ENCODE measurements at regions not wholly inside any gene's neighbourhood (a gene's known extent, or its start where the extent isn't known, plus 50 kb on each side); places are given as distances from the start of the nearest gene placed in this dataset.

DNA sequence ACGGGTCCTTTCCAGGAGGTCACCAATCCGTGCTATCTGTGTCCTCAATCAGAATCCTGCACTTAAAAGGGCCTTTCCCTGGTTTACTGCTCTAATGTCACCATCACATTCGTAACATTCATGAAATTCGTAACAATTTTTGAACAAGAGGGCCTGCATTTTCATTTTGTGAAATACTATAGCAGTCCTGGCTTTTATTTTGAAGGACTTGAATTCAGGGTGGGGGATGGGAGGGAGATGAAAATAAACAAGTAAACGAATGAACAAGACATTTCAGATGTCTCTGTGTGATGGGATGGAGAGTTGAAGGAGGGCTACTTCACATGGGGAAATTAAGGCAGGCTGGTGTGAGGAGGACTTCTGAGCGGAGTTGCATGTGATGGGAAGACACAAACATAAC, 281.0 kb downstream of the TSHZ3 start:
- no peak for TF ChIP-seq EZH2 (IDR thresholded peaks at IDR 0.05; ENCODE audit: low read depth, low read length, severe bottlenecking)
- no peak for TF ChIP-seq RAD21 (IDR thresholded peaks at IDR 0.05 in 1 of 2, conservative IDR thresholded peaks at IDR 0.05 in 1 of 2; ENCODE audit: low read depth in 2 of 2, low read length in 2 of 2)
- TF ChIP-seq, protein P1, sequence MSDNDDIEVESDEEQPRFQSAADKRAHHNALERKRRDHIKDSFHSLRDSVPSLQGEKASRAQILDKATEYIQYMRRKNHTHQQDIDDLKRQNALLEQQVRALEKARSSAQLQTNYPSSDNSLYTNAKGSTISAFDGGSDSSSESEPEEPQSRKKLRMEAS (IDR thresholded peaks at IDR 0.05) = no peak
- TF ChIP-seq TEAD4 (IDR thresholded peaks at IDR 0.05; ENCODE audit: low read depth, low read length) = no peak
- TF ChIP-seq HDAC2 (IDR thresholded peaks at IDR 0.05; ENCODE audit: borderline replicate concordance in 1 of 2, low read depth in 2 of 2, low read length in 2 of 2) = no peak
- TF ChIP-seq, protein P2, sequence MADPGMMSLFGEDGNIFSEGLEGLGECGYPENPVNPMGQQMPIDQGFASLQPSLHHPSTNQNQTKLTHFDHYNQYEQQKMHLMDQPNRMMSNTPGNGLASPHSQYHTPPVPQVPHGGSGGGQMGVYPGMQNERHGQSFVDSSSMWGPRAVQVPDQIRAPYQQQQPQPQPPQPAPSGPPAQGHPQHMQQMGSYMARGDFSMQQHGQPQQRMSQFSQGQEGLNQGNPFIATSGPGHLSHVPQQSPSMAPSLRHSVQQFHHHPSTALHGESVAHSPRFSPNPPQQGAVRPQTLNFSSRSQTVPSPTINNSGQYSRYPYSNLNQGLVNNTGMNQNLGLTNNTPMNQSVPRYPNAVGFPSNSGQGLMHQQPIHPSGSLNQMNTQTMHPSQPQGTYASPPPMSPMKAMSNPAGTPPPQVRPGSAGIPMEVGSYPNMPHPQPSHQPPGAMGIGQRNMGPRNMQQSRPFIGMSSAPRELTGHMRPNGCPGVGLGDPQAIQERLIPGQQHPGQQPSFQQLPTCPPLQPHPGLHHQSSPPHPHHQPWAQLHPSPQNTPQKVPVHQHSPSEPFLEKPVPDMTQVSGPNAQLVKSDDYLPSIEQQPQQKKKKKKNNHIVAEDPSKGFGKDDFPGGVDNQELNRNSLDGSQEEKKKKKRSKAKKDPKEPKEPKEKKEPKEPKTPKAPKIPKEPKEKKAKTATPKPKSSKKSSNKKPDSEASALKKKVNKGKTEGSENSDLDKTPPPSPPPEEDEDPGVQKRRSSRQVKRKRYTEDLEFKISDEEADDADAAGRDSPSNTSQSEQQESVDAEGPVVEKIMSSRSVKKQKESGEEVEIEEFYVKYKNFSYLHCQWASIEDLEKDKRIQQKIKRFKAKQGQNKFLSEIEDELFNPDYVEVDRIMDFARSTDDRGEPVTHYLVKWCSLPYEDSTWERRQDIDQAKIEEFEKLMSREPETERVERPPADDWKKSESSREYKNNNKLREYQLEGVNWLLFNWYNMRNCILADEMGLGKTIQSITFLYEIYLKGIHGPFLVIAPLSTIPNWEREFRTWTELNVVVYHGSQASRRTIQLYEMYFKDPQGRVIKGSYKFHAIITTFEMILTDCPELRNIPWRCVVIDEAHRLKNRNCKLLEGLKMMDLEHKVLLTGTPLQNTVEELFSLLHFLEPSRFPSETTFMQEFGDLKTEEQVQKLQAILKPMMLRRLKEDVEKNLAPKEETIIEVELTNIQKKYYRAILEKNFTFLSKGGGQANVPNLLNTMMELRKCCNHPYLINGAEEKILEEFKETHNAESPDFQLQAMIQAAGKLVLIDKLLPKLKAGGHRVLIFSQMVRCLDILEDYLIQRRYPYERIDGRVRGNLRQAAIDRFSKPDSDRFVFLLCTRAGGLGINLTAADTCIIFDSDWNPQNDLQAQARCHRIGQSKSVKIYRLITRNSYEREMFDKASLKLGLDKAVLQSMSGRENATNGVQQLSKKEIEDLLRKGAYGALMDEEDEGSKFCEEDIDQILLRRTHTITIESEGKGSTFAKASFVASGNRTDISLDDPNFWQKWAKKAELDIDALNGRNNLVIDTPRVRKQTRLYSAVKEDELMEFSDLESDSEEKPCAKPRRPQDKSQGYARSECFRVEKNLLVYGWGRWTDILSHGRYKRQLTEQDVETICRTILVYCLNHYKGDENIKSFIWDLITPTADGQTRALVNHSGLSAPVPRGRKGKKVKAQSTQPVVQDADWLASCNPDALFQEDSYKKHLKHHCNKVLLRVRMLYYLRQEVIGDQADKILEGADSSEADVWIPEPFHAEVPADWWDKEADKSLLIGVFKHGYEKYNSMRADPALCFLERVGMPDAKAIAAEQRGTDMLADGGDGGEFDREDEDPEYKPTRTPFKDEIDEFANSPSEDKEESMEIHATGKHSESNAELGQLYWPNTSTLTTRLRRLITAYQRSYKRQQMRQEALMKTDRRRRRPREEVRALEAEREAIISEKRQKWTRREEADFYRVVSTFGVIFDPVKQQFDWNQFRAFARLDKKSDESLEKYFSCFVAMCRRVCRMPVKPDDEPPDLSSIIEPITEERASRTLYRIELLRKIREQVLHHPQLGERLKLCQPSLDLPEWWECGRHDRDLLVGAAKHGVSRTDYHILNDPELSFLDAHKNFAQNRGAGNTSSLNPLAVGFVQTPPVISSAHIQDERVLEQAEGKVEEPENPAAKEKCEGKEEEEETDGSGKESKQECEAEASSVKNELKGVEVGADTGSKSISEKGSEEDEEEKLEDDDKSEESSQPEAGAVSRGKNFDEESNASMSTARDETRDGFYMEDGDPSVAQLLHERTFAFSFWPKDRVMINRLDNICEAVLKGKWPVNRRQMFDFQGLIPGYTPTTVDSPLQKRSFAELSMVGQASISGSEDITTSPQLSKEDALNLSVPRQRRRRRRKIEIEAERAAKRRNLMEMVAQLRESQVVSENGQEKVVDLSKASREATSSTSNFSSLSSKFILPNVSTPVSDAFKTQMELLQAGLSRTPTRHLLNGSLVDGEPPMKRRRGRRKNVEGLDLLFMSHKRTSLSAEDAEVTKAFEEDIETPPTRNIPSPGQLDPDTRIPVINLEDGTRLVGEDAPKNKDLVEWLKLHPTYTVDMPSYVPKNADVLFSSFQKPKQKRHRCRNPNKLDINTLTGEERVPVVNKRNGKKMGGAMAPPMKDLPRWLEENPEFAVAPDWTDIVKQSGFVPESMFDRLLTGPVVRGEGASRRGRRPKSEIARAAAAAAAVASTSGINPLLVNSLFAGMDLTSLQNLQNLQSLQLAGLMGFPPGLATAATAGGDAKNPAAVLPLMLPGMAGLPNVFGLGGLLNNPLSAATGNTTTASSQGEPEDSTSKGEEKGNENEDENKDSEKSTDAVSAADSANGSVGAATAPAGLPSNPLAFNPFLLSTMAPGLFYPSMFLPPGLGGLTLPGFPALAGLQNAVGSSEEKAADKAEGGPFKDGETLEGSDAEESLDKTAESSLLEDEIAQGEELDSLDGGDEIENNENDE (IDR thresholded peaks at IDR 0.05; ENCODE audit: insufficient replicate concordance, low read length) = no peak
- TF ChIP-seq, protein P3, sequence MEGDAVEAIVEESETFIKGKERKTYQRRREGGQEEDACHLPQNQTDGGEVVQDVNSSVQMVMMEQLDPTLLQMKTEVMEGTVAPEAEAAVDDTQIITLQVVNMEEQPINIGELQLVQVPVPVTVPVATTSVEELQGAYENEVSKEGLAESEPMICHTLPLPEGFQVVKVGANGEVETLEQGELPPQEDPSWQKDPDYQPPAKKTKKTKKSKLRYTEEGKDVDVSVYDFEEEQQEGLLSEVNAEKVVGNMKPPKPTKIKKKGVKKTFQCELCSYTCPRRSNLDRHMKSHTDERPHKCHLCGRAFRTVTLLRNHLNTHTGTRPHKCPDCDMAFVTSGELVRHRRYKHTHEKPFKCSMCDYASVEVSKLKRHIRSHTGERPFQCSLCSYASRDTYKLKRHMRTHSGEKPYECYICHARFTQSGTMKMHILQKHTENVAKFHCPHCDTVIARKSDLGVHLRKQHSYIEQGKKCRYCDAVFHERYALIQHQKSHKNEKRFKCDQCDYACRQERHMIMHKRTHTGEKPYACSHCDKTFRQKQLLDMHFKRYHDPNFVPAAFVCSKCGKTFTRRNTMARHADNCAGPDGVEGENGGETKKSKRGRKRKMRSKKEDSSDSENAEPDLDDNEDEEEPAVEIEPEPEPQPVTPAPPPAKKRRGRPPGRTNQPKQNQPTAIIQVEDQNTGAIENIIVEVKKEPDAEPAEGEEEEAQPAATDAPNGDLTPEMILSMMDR (IDR thresholded peaks at IDR 0.05; ENCODE audit: control extremely low read depth in 1 of 3, insufficient read depth in 1 of 3, low read depth in 1 of 3, low read length in 3 of 3) = no peak
- no peak for TF ChIP-seq GABPA (IDR thresholded peaks at IDR 0.05; ENCODE audit: borderline replicate concordance, insufficient read depth, low read length)
- TF ChIP-seq, protein P4, sequence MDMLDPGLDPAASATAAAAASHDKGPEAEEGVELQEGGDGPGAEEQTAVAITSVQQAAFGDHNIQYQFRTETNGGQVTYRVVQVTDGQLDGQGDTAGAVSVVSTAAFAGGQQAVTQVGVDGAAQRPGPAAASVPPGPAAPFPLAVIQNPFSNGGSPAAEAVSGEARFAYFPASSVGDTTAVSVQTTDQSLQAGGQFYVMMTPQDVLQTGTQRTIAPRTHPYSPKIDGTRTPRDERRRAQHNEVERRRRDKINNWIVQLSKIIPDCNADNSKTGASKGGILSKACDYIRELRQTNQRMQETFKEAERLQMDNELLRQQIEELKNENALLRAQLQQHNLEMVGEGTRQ (IDR thresholded peaks at IDR 0.05; ENCODE audit: low read length) = no peak
- TF ChIP-seq EP300 (IDR thresholded peaks at IDR 0.05; ENCODE audit: borderline replicate concordance in 1 of 2, low read depth in 2 of 2, low read length in 2 of 2) = no peak
- no peak for TF ChIP-seq YY1 (IDR thresholded peaks at IDR 0.05; ENCODE audit: low read depth, low read length)
- no peak for TF ChIP-seq TCF12 (IDR thresholded peaks at IDR 0.05; ENCODE audit: low read depth, low read length)
- TF ChIP-seq CREB1 (IDR thresholded peaks at IDR 0.05) = no peak
